C4-2B (cell line): ENCODE measurements at regions not wholly inside any gene's neighbourhood (a gene's known extent, or its start where the extent isn't known, plus 50 kb on each side); places are given as distances from the start of the nearest gene placed in this dataset.
A peak's percentile ranks its signal among the peaks of the same experiment; 100 is the strongest.

Experiments
- CTCF ChIP-seq: fragments of 450-650 bp; conservative IDR thresholded peaks from 2 replicates; pipeline ENCODE4 v1.5.1; 2017; ENCODE audit warnings: mild to moderate bottlenecking
- ZFX ChIP-seq: fragments of 450-650 bp; IDR thresholded peaks from 2 replicates; pipeline ENCODE4 v1.6.1; 2017

GRCh38 chr10:105797234-105797890 is 1156.3 kb downstream of the SORCS3 start:
- TF ChIP-seq CTCF (peak; percentile 86), ZFX (no peak)
